ENCODE measurements at regions not wholly inside any gene's neighbourhood (a gene's known extent, or its start where the extent isn't known, plus 50 kb on each side); places are given as distances from the start of the nearest gene placed in this dataset.

DNA sequence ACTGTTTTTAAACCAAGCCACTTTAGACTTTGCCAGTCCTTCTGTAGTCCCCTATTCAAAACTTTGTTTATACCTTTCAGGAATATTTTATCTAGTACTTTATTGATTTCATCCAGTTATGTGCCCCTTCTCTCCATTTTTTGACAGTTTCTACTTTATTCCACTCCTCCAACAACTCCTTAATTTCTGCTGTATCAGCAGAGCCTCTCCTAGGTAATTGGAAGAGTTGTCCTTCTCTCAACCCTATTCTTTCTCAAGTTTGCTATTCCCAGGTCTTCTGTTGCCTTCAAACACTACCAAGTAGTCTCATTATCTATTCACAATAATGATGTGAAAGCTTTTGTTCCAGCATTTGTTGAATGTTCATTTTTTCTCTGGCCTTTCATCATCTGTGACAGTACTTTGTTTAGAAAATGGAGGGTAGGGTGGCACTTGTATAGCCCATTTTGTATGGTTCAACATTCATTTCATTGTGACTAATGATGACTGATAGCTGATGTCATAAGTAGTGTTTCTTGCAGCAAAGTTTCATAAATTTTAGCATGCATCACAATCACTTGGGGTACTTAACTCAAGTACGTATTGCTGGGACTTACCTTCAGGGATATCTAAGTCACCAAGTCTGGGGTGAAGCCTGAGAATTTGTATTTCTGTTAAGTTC is 204.4 kb upstream of the DMRT1 start:
- Histone ChIP-seq H3K36me3 (no peaks in the 10 kb centered on the region), H3K4me3 (no peak overlapping the region), H3K9me3 (replicated peaks) (no peaks in the 10 kb centered on the region), H3K4me1 (replicated peaks) (no peaks in the 10 kb centered on the region), H3K27me3 (replicated peaks) (no peaks in the 10 kb centered on the region), H3K27ac (no peak overlapping the region)
- DNase-seq (ENCODE audit: low read depth in 1 of 2, low spot score in 2 of 2): no peak

DNA sequence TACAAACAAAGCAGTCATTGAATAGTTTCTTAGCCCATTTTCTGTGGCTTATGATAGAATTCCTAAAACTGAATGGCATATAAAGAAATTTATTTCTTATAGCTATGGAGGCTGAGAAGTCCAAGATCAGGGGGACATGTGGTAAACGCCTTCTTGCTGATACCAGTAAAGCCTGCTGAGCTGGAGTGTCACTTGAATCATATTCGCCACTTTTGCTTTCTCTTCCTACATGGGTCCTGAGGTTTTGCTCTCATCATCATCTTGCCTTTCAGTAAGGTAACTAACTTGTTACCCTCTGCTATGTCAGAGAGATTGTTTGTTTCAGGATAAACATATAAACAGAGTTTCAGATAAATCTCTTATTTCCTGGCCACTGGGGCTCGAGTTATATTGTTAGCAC is 203.3 kb upstream of the DMRT1 start:
- no peaks in the 10 kb centered on the region for H3K27me3 ChIP-seq (replicated peaks)
- H3K4me3 ChIP-seq: no peak overlapping the region
- H3K36me3 ChIP-seq: no peaks in the 10 kb centered on the region
- H3K9me3 ChIP-seq (replicated peaks): no peaks in the 10 kb centered on the region
- no peaks in the 10 kb centered on the region for H3K4me1 ChIP-seq (replicated peaks)
- H3K27ac ChIP-seq: no peak overlapping the region
- DNase-seq (ENCODE audit: low read depth in 1 of 2, low spot score in 2 of 2): no peak

DNA sequence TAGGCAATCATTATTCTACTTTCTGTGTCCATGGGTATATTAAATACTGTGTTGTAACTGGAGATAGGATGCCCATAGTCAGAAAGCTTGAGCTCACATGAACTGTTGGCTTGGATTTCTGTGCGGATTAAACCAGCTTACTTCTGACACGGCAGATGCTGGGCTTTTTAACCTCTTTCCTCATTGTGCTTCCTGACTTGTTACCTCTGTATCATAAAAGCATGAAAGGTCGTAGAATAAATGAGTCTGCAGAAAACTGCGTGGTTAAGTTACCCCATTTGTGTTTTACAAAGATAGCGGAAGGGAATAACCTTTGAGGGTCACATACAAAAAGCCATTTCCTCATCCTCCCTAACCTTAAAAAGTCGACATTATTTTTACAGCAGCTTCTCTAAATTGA is 199.5 kb upstream of the DMRT1 start:
- H3K27ac ChIP-seq: no peak overlapping the region
- no peaks in the 10 kb centered on the region for H3K36me3 ChIP-seq
- H3K27me3 ChIP-seq (replicated peaks): no peaks in the 10 kb centered on the region
- H3K4me3 ChIP-seq: no peak overlapping the region
- no peak for DNase-seq (ENCODE audit: low read depth in 1 of 2, low spot score in 2 of 2)
- H3K9me3 ChIP-seq (replicated peaks): no peaks in the 10 kb centered on the region
- no peaks in the 10 kb centered on the region for H3K4me1 ChIP-seq (replicated peaks)

- H3K4me3 ChIP-seq: no peak overlapping the region
- no peaks in the 10 kb centered on the region for H3K27me3 ChIP-seq (replicated peaks)
- H3K4me1 ChIP-seq (replicated peaks): no peaks in the 10 kb centered on the region
- no peaks in the 10 kb centered on the region for H3K36me3 ChIP-seq
- DNase-seq (ENCODE audit: low read depth in 1 of 2, low spot score in 2 of 2): no peak
- H3K9me3 ChIP-seq (replicated peaks): no peaks in the 10 kb centered on the region
- no peak overlapping the region for H3K27ac ChIP-seq
Measured at GRCh38 chr9:643966-644365, 197.5 kb upstream of the DMRT1 start.

DNA sequence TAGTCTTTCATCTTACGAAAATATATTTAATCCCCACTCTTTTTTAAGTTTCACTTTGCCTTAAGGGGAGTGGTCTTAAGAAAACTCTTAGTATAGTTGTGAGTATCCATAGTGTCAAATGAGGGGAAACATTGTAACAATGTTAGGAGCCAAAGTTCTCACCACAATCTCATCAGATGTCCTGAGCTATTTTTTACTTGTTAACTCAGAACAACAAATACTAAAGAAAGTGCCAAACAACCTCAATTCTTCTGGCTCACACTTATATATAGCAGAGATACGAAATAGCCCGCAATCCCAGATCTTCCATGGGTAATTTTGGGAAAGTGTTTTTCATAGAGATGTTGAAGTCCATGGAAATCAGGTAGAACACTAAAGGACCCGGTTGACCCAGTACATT is 194.0 kb upstream of the DMRT1 start:
- H3K9me3 ChIP-seq (replicated peaks): no peaks in the 10 kb centered on the region
- no peak overlapping the region for H3K4me3 ChIP-seq
- no peaks in the 10 kb centered on the region for H3K27me3 ChIP-seq (replicated peaks)
- H3K27ac ChIP-seq: no peak overlapping the region
- H3K36me3 ChIP-seq: no peaks in the 10 kb centered on the region
- no peaks in the 10 kb centered on the region for H3K4me1 ChIP-seq (replicated peaks)
- DNase-seq (ENCODE audit: low read depth in 1 of 2, low spot score in 2 of 2): no peak

DNA sequence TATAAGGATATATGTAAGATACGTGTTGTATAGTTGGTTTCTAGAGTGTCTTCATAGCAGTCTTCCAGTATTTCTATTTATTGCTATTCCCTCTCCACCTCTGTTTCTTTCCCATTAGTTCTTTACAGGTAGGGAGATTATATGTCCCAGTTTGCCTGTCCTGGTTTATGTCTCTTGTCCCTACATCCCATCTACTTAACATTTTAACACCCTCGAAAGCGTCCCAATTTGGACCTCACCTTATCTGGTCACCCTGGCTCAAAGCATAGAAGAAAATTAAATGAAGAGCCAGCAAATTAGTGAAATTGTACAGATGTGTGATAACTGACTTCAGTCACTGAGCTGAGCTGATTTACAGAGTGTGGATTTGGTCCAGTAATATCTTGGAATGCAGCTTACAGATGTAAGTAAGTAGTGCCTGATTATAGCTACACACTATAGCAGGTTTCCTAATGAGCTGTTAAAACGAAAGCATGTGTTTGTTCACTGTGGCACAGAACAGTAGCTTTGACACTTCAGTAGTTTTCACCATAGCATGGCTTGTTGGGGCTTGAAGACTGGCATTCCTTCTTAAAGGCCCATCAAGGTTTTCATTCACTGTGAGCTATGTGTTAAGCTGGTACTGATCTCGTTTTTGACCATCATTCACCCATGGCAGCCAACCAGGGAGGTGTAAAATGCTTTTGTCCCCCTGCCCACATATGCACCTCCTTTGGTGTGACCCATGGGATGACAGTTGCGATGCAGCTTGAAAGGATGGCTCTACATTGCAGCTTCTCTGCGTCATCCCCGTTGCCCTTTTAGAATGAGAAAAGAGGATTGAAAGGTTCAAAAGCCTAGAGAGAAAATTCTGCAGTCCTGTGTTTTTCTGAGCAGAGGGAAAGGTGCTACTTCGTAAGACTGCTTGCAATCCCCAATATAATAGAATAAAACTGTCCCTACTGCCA is 192.1 kb upstream of the DMRT1 start:
- no peak overlapping the region for H3K27ac ChIP-seq
- H3K9me3 ChIP-seq (replicated peaks): no peaks in the 10 kb centered on the region
- H3K4me1 ChIP-seq (replicated peaks): no peaks in the 10 kb centered on the region
- no peak for DNase-seq (ENCODE audit: low read depth in 1 of 2, low spot score in 2 of 2)
- H3K36me3 ChIP-seq: no peaks in the 10 kb centered on the region
- H3K4me3 ChIP-seq: no peak overlapping the region
- no peaks in the 10 kb centered on the region for H3K27me3 ChIP-seq (replicated peaks)

DNA sequence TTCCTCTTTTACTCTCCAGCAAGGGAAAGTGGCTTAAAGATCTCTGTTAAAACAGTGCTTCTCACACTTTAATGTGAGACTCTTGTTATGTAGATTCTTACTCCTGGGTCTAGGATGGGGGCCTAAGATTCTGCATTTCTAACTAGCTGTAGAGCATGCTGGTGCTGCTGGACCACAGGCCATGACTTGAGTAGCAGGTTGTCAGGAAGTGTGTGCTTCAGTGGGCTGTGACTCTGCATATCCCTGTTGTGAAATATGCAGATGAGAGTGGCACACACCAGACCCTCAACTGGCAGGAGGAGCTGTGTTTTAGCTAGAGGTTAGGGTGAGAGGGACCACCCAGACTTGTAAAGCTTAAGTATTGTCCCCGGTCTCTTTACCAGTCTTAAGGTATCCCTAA is 191.1 kb upstream of the DMRT1 start:
- Histone ChIP-seq H3K36me3 (no peaks in the 10 kb centered on the region), H3K4me1 (replicated peaks) (no peaks in the 10 kb centered on the region), H3K27me3 (replicated peaks) (no peaks in the 10 kb centered on the region), H3K9me3 (replicated peaks) (no peaks in the 10 kb centered on the region), H3K27ac (no peak overlapping the region), H3K4me3 (no peak overlapping the region)
- no peak for DNase-seq (ENCODE audit: low read depth in 1 of 2, low spot score in 2 of 2)

DNA sequence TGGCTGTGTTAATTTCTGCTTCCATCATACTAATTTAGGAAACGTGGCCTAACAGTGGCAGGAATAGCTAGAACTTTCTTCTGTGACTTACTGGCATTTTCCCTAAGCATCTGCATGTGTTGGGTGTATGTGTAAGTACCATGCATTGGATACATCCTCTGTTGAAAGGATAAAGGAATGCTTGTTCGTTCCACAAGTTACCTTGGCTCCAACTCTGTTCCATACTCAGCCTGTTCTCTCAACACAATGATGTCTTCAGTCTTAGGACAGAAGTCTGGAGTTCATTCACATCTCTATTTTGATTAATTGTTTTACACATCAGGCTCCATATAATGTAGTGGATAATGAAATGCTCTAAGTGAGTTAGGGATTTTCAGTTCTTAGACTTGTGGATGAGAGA is 190.1 kb upstream of the DMRT1 start:
- no peak overlapping the region for H3K27ac ChIP-seq
- H3K27me3 ChIP-seq (replicated peaks): no peaks in the 10 kb centered on the region
- no peak for DNase-seq (ENCODE audit: low read depth in 1 of 2, low spot score in 2 of 2)
- no peak overlapping the region for H3K4me3 ChIP-seq
- H3K9me3 ChIP-seq (replicated peaks): no peaks in the 10 kb centered on the region
- no peaks in the 10 kb centered on the region for H3K4me1 ChIP-seq (replicated peaks)
- H3K36me3 ChIP-seq: no peaks in the 10 kb centered on the region

DNA sequence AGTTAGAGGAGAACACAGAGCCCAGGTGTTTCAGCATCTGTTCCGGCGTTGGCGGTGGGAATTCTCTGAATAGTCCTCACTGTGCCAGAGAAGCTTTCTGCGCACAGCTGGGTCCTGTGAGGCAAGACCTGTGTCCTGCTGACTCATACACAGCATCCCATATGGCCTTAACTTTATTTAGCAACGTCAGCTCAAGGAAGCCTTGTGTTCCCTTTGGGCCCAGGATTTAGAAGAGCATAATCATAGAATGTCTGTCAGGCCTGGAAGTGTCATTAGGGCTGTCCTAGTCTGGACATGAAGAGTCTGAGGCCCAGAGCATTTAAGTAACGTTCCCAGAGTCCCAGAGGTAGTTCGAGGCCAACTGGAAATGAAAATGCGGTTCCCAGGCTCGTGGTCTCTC is 188.6 kb upstream of the DMRT1 start:
- no peak for DNase-seq (ENCODE audit: low read depth in 1 of 2, low spot score in 2 of 2)
- H3K27ac ChIP-seq: no peak overlapping the region
- no peak overlapping the region for H3K4me3 ChIP-seq

GRCh38 chr9:653421-653820 is 188.1 kb upstream of the DMRT1 start:
- no peaks in the 10 kb centered on the region for H3K4me1 ChIP-seq (replicated peaks)
- H3K4me3 ChIP-seq: no peak overlapping the region
- H3K27ac ChIP-seq: no peak overlapping the region
- no peaks in the 10 kb centered on the region for H3K36me3 ChIP-seq
- H3K9me3 ChIP-seq (replicated peaks): no peaks in the 10 kb centered on the region
- DNase-seq (ENCODE audit: low read depth in 1 of 2, low spot score in 2 of 2): no peak
- H3K27me3 ChIP-seq (replicated peaks): no peaks in the 10 kb centered on the region

More for the DNA sequence above, 188.6 kb upstream of the DMRT1 start:
- Histone ChIP-seq H3K9me3 (replicated peaks) (no peaks in the 10 kb centered on the region), H3K27me3 (replicated peaks) (no peaks in the 10 kb centered on the region), H3K36me3 (no peaks in the 10 kb centered on the region), H3K4me1 (replicated peaks) (no peaks in the 10 kb centered on the region)

GRCh38 chr9:653856-654387 is 187.6 kb upstream of the DMRT1 start:
- Histone ChIP-seq H3K9me3 (replicated peaks) (no peaks in the 10 kb centered on the region), H3K27me3 (replicated peaks) (no peaks in the 10 kb centered on the region), H3K36me3 (no peaks in the 10 kb centered on the region), H3K4me3 (no peak overlapping the region), H3K27ac (no peak overlapping the region), H3K4me1 (replicated peaks) (no peaks in the 10 kb centered on the region)
- no peak for DNase-seq (ENCODE audit: low read depth in 1 of 2, low spot score in 2 of 2)

DNA sequence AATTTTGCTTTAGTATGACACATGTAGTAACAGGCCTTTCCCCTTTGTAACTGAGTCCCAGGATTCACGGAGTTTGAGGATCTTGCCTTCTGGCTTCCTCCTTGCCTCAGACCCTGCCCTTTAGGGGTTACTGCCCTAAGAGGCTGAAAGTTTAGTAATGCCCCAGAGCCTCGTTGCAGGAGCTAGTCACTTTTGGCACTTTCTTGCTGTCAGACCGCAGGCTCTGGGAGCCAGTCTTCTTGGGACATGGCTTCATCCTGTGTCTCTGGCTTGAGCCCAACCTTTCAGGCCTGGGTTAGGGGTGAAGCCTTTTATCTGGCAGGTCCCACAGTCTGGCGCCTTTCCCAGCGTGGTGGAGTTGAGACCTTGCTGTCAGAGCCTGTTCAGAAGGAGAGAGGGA is 185.6 kb upstream of the DMRT1 start:
- Histone ChIP-seq H3K27me3 (replicated peaks) (no peaks in the 10 kb centered on the region), H3K4me1 (replicated peaks) (no peaks in the 10 kb centered on the region), H3K9me3 (replicated peaks) (no peaks in the 10 kb centered on the region), H3K4me3 (no peak overlapping the region), H3K36me3 (no peaks in the 10 kb centered on the region), H3K27ac (no peak overlapping the region)
- DNase-seq (ENCODE audit: low read depth in 1 of 2, low spot score in 2 of 2): no peak

DNA sequence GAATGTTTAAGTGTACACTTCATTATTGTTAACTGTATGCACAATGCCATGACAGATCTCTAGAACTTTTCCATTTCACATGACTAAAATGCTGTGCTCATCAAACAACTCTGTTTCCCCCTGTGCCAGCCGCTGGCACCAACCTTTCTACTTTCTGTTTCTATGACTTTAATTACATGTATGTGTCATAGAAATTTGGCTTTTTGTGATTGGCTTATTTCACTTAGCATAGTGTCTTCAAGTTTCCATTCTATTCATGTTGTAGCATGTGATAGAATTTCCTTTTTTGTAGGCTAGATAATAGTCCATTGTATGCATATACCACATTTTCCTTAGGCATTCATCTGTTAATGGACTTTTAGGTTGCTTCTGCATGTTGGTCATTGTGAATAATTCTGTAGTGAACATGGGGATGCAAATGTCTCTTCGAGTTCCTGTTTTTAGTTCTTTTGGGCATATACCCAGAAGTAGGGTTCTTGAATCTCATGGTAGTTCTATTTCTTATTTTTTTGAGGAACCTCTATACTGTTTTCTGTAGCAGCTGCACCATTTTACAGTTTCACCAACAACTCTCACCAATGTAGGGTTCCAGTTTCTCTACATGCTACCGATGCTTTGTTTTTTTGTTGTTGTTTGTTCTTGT is 184.4 kb upstream of the DMRT1 start:
- H3K9me3 ChIP-seq (replicated peaks): no peaks in the 10 kb centered on the region
- H3K27ac ChIP-seq: no peak overlapping the region
- no peaks in the 10 kb centered on the region for H3K27me3 ChIP-seq (replicated peaks)
- H3K4me1 ChIP-seq (replicated peaks): no peaks in the 10 kb centered on the region
- no peak overlapping the region for H3K4me3 ChIP-seq
- DNase-seq (ENCODE audit: low read depth in 1 of 2, low spot score in 2 of 2): no peak
- no peaks in the 10 kb centered on the region for H3K36me3 ChIP-seq

DNA sequence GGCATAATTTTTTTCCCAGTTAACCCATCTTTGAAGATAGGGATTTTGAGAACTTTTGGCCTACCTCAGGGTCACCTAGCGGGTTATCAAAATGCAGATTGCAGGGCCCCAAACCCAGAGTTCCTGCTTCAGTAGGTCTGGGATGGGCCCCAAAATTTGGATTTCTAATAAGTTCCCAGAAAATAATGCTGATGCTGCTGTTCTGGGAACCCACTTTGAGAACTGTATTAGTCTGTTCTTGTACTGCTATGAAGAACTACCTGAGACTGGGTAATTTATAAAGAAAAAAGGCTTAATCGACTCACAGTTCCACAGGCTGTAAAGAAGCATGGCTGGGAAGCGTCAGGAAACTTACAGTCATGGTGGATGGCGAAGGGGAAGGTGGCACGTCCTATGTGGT is 182.2 kb upstream of the DMRT1 start:
- Histone ChIP-seq H3K4me1 (replicated peaks) (no peaks in the 10 kb centered on the region), H3K9me3 (replicated peaks) (no peaks in the 10 kb centered on the region), H3K27ac (no peak overlapping the region), H3K27me3 (replicated peaks) (no peaks in the 10 kb centered on the region), H3K36me3 (no peaks in the 10 kb centered on the region), H3K4me3 (no peak overlapping the region)
- DNase-seq (ENCODE audit: low read depth in 1 of 2, low spot score in 2 of 2): no peak
